Activated CD8-positive, alpha-beta T cell treated with anti-CD3 and anti-CD28 coated beads, Interleukin-2, amount 10 ng/mL, durations not matched to agents 7 days and 5 days (primary cell): ENCODE measurements at regions not wholly inside any gene's neighbourhood (a gene's known extent, or its start where the extent isn't known, plus 50 kb on each side); places are given as distances from the start of the nearest gene placed in this dataset.
"Not testable (repeated sequence)": the region's sequence is repeated elsewhere in the genome, so short reads cannot be mapped to it uniquely, and the experiment has no call there.

Source experiments
- ATAC-seq: fragments of 150-1000 bp; cut with Tn5 transposase; one replicate; pipeline ENCODE4 v1.10.0; 2021; ENCODE audit warnings: moderate library complexity
- CTCF ChIA-PET: fragments of 350-600 bp; sonication (Branson Sonifier 250); formaldehyde crosslinking; loops from one replicate; lab custom pipeline; 2021; ENCODE audit warnings: antibody characterized with exemption; lab: Charles Lee
- POLR2A ChIA-PET: fragments of 350-600 bp; sonication (Branson Sonifier 250); formaldehyde crosslinking; loops from one replicate; lab custom pipeline; 2021; ENCODE audit warnings: antibody characterized with exemption; lab: Charles Lee
- DNase-seq: peaks from one replicate; pipeline ENCODE4 v3.0.0-alpha.2; 2020
- H3K27ac Mint-ChIP-seq: one replicate; pipeline ENCODE4 v1.8.0; 2021; ENCODE audit warnings: mild to moderate bottlenecking, mixed read lengths
- H3K27me3 Mint-ChIP-seq: one replicate; pipeline ENCODE4 v1.8.0; 2021; ENCODE audit warnings: low read depth, mixed read lengths
- H3K36me3 Mint-ChIP-seq: one replicate; pipeline ENCODE4 v1.8.0; 2021; ENCODE audit warnings: low read depth, mixed read lengths
- H3K4me1 Mint-ChIP-seq: one replicate; pipeline ENCODE4 v1.8.0; 2021; ENCODE audit warnings: low read depth, mixed read lengths
- H3K4me3 Mint-ChIP-seq: one replicate; pipeline ENCODE4 v1.8.0; 2021; ENCODE audit warnings: mild to moderate bottlenecking, mixed read lengths
- H3K9me3 Mint-ChIP-seq: one replicate; pipeline ENCODE4 v1.8.0; 2022; ENCODE audit warnings: mixed read lengths; ENCODE audit not compliant: insufficient read depth

- no peaks in the 10 kb centered on the region for H3K36me3 Mint-ChIP-seq
- POLR2A ChIA-PET = no interaction called here
- no peak overlapping the region for H3K27ac Mint-ChIP-seq
- H3K27me3 Mint-ChIP-seq = no peaks in the 10 kb centered on the region
- no peak overlapping the region for H3K4me3 Mint-ChIP-seq
- CTCF ChIA-PET = no interaction called here
- ATAC-seq = no peak
- no peak for DNase-seq
- no peaks in the 10 kb centered on the region for H3K4me1 Mint-ChIP-seq
- H3K9me3 Mint-ChIP-seq = no peaks in the 10 kb centered on the region
Measured at GRCh38 chr12:87336814-87337336, 692.3 kb downstream of the C12orf50 start.

GRCh38 chr12:87332987-87333726 lies 696.0 kb downstream of the C12orf50 start:
- no peaks in the 10 kb centered on the region for H3K36me3 Mint-ChIP-seq
- POLR2A ChIA-PET = no interaction called here
- ATAC-seq (no peak), DNase-seq (no peak)
- no peaks in the 10 kb centered on the region for H3K9me3 Mint-ChIP-seq
- no peak overlapping the region for H3K4me3 Mint-ChIP-seq
- CTCF ChIA-PET = no interaction called here
- no peaks in the 10 kb centered on the region for H3K27me3 Mint-ChIP-seq
- H3K27ac Mint-ChIP-seq = no peak overlapping the region
- H3K4me1 Mint-ChIP-seq = no peaks in the 10 kb centered on the region

- H3K4me1 Mint-ChIP-seq, H3K27me3 Mint-ChIP-seq, POLR2A ChIA-PET, H3K9me3 Mint-ChIP-seq, H3K36me3 Mint-ChIP-seq, H3K4me3 Mint-ChIP-seq, DNase-seq, CTCF ChIA-PET, ATAC-seq, H3K27ac Mint-ChIP-seq: not testable (repeated sequence)
Measured at GRCh38 chr12:87330071-87330555, 699.1 kb downstream of the C12orf50 start.

- H3K36me3 Mint-ChIP-seq = no peaks in the 10 kb centered on the region
- CTCF ChIA-PET = no interaction called here
- DNase-seq (no peak), ATAC-seq (no peak)
- H3K27ac Mint-ChIP-seq = no peak overlapping the region
- no peaks in the 10 kb centered on the region for H3K4me1 Mint-ChIP-seq
- POLR2A ChIA-PET = no interaction called here
- H3K4me3 Mint-ChIP-seq = no peak overlapping the region
- H3K27me3 Mint-ChIP-seq = no peaks in the 10 kb centered on the region
- peaks cover 6% of the 10 kb centered on the region for H3K9me3 Mint-ChIP-seq
Measured at GRCh38 chr12:87329076-87329863, 699.9 kb downstream of the C12orf50 start.

GRCh38 chr12:87323369-87323768 lies 705.8 kb downstream of the C12orf50 start:
- Mint-ChIP-seq H3K36me3 (no peaks in the 10 kb centered on the region), H3K27me3 (no peaks in the 10 kb centered on the region), H3K9me3 (peaks cover 6% of the 10 kb centered on the region), H3K27ac (no peak overlapping the region), H3K4me3 (no peak overlapping the region), H3K4me1 (no peaks in the 10 kb centered on the region)
- POLR2A ChIA-PET = no interaction called here
- no peak for DNase-seq
- CTCF ChIA-PET = no interaction called here
- ATAC-seq = no peak

- no peaks in the 10 kb centered on the region for H3K4me1 Mint-ChIP-seq
- ChIA-PET POLR2A (no interaction called here), CTCF (no interaction called here)
- no peaks in the 10 kb centered on the region for H3K27me3 Mint-ChIP-seq
- no peak overlapping the region for H3K4me3 Mint-ChIP-seq
- no peaks in the 10 kb centered on the region for H3K36me3 Mint-ChIP-seq
- no peaks in the 10 kb centered on the region for H3K9me3 Mint-ChIP-seq
- H3K27ac Mint-ChIP-seq = no peak overlapping the region
- DNase-seq = no peak
- ATAC-seq = no peak
Measured at GRCh38 chr12:87320724-87321123, 708.5 kb downstream of the C12orf50 start.

GRCh38 chr12:87317302-87317701 lies 711.9 kb downstream of the C12orf50 start:
- no peak for DNase-seq
- H3K36me3 Mint-ChIP-seq = no peaks in the 10 kb centered on the region
- H3K9me3 Mint-ChIP-seq = no peaks in the 10 kb centered on the region
- POLR2A ChIA-PET = no interaction called here
- H3K27me3 Mint-ChIP-seq = no peaks in the 10 kb centered on the region
- H3K4me1 Mint-ChIP-seq = no peaks in the 10 kb centered on the region
- no peak overlapping the region for H3K27ac Mint-ChIP-seq
- no peak for ATAC-seq
- H3K4me3 Mint-ChIP-seq = no peak overlapping the region
- CTCF ChIA-PET = no interaction called here

- ATAC-seq (no peak), DNase-seq (no peak)
- Mint-ChIP-seq H3K4me1 (no peaks in the 10 kb centered on the region), H3K27ac (no peak overlapping the region), H3K9me3 (no peaks in the 10 kb centered on the region), H3K27me3 (no peaks in the 10 kb centered on the region), H3K4me3 (no peak overlapping the region), H3K36me3 (no peaks in the 10 kb centered on the region)
- CTCF ChIA-PET = no interaction called here
- POLR2A ChIA-PET = no interaction called here
Measured at GRCh38 chr12:87311206-87311605, 718.0 kb downstream of the C12orf50 start.

GRCh38 chr12:87310126-87310525 lies 719.1 kb downstream of the C12orf50 start:
- Mint-ChIP-seq H3K36me3 (no peaks in the 10 kb centered on the region), H3K27ac (no peak overlapping the region), H3K27me3 (no peaks in the 10 kb centered on the region), H3K4me1 (no peaks in the 10 kb centered on the region), H3K9me3 (no peaks in the 10 kb centered on the region), H3K4me3 (no peak overlapping the region)
- no peak for DNase-seq
- no peak for ATAC-seq
- POLR2A ChIA-PET = no interaction called here
- CTCF ChIA-PET = no interaction called here

GRCh38 chr12:87305481-87305880 lies 723.7 kb downstream of the C12orf50 start:
- Mint-ChIP-seq H3K9me3 (no peaks in the 10 kb centered on the region), H3K36me3 (no peaks in the 10 kb centered on the region), H3K4me1 (no peaks in the 10 kb centered on the region), H3K4me3 (no peak overlapping the region), H3K27ac (no peak overlapping the region), H3K27me3 (no peaks in the 10 kb centered on the region)
- CTCF ChIA-PET = no interaction called here
- ATAC-seq (no peak), DNase-seq (no peak)
- POLR2A ChIA-PET = no interaction called here

- H3K27me3 Mint-ChIP-seq = no peaks in the 10 kb centered on the region
- no peaks in the 10 kb centered on the region for H3K4me1 Mint-ChIP-seq
- ChIA-PET CTCF (no interaction called here), POLR2A (no interaction called here)
- H3K27ac Mint-ChIP-seq = no peak overlapping the region
- ATAC-seq (no peak), DNase-seq (no peak)
- H3K36me3 Mint-ChIP-seq = no peaks in the 10 kb centered on the region
- no peaks in the 10 kb centered on the region for H3K9me3 Mint-ChIP-seq
- H3K4me3 Mint-ChIP-seq = no peak overlapping the region
Measured at GRCh38 chr12:87304406-87304805, 724.8 kb downstream of the C12orf50 start.

GRCh38 chr12:87303396-87304012 lies 725.7 kb downstream of the C12orf50 start:
- Mint-ChIP-seq H3K36me3 (no peaks in the 10 kb centered on the region), H3K9me3 (no peaks in the 10 kb centered on the region), H3K4me3 (no peak overlapping the region), H3K27me3 (no peaks in the 10 kb centered on the region), H3K4me1 (no peaks in the 10 kb centered on the region), H3K27ac (no peak overlapping the region)
- no peak for DNase-seq
- ChIA-PET CTCF (no interaction called here), POLR2A (no interaction called here)
- no peak for ATAC-seq
